WTC11 (cell line): ENCODE measurements at regions not wholly inside any gene's neighbourhood (a gene's known extent, or its start where the extent isn't known, plus 50 kb on each side); places are given as distances from the start of the nearest gene placed in this dataset.

Experiments used
- ATAC-seq: fragments of 200-7000 bp; cut with Tn5 transposase; 2 replicates; pipeline ENCODE4 v1.10.0; 2021; ENCODE audit warnings: mild to moderate bottlenecking, moderate library complexity
- CTCF ChIA-PET: fragments of 300-600 bp; sonication (Branson Sonifier 250); formaldehyde crosslinking; loops from one replicate; lab custom pipeline; 2021; ENCODE audit warnings: antibody characterized with exemption; lab: Charles Lee
- POLR2A ChIA-PET: fragments of 350-600 bp; sonication (Branson Sonifier 250); formaldehyde crosslinking; loops from one replicate; lab custom pipeline; 2021; ENCODE audit warnings: antibody characterized with exemption; lab: Charles Lee
- DNase-seq: peaks from one replicate; pipeline ENCODE4 v3.0.0; 2021; ENCODE audit warnings: low spot score
- H3K27ac Mint-ChIP-seq: 2 replicates; pipeline ENCODE4 v1.8.0; 2021; ENCODE audit warnings: mixed read lengths
- H3K27me3 Mint-ChIP-seq: 2 replicates; pipeline ENCODE4 v1.8.0; 2021; ENCODE audit warnings: low read depth, mild to moderate bottlenecking, moderate library complexity, mixed read lengths
- H3K36me3 Mint-ChIP-seq: 2 replicates; pipeline ENCODE4 v1.8.0; 2021; ENCODE audit warnings: mixed read lengths
- H3K4me1 Mint-ChIP-seq: 2 replicates; pipeline ENCODE4 v1.8.0; 2022; ENCODE audit warnings: mixed read lengths
- H3K4me3 Mint-ChIP-seq: 2 replicates; pipeline ENCODE4 v1.8.0; 2021; ENCODE audit warnings: mild to moderate bottlenecking, moderate library complexity, mixed read lengths
- H3K9me3 Mint-ChIP-seq: 2 replicates; pipeline ENCODE4 v1.8.0; 2021; ENCODE audit warnings: mixed read lengths
- ATF1 ChIP-seq: sonication (generic); formaldehyde crosslinking; IDR thresholded peaks from 2 replicates; pipeline ENCODE4 v1.8.1; 2023; ENCODE audit warnings: mild to moderate bottlenecking, moderate library complexity, missing genetic modification reagents
- ESRRA ChIP-seq: sonication (generic); formaldehyde crosslinking; IDR thresholded peaks from 2 replicates; pipeline ENCODE4 v1.8.1; 2022; ENCODE audit warnings: mild to moderate bottlenecking, missing genetic modification reagents, borderline replicate concordance
- FOXK1 ChIP-seq: sonication (generic); formaldehyde crosslinking; IDR thresholded peaks from 2 replicates; pipeline ENCODE4 v1.8.0; 2022; ENCODE audit warnings: mild to moderate bottlenecking, moderate library complexity, missing genetic modification reagents
- JAZF1 ChIP-seq: fragments of 250-450 bp; sonication (Bioruptor Pico); IDR thresholded peaks from 2 replicates; pipeline ENCODE4 v1.9.0; 2021; ENCODE audit warnings: moderate library complexity, mild to moderate bottlenecking, inconsistent platforms
- NFYB ChIP-seq: sonication (generic); formaldehyde crosslinking; conservative IDR thresholded peaks from 2 replicates; pipeline ENCODE4 v1.8.0; 2022; ENCODE audit warnings: low read depth, missing genetic modification reagents
- NR1H2 ChIP-seq: sonication (generic); formaldehyde crosslinking; IDR thresholded peaks from 2 replicates; pipeline ENCODE4 v1.9.0; 2021; ENCODE audit warnings: mild to moderate bottlenecking, moderate library complexity, missing genetic modification reagents
- NR3C1 ChIP-seq: sonication (generic); formaldehyde crosslinking; conservative IDR thresholded peaks from 2 replicates; pipeline ENCODE4 v1.8.1; 2023; ENCODE audit warnings: low read depth, mild to moderate bottlenecking, missing genetic modification reagents
- SMAD3 ChIP-seq: sonication (generic); formaldehyde crosslinking; IDR thresholded peaks from 2 replicates; pipeline ENCODE4 v1.8.0; 2022; ENCODE audit warnings: missing genetic modification reagents, mild to moderate bottlenecking, borderline replicate concordance
- TP53 ChIP-seq: sonication (generic); formaldehyde crosslinking; IDR thresholded peaks from 2 replicates; pipeline ENCODE4 v1.8.1; 2023; ENCODE audit warnings: mild to moderate bottlenecking, missing genetic modification reagents
- ZNF416 ChIP-seq: fragments of 250-450 bp; sonication (Bioruptor Pico); IDR thresholded peaks from 2 replicates; pipeline ENCODE4 v1.9.0; 2021; ENCODE audit warnings: mild to moderate bottlenecking, inconsistent platforms
- ZNF671 ChIP-seq: fragments of 250-450 bp; sonication (Bioruptor Pico); IDR thresholded peaks from 2 replicates; pipeline ENCODE4 v1.8.0; 2021; ENCODE audit warnings: mild to moderate bottlenecking
- TF ChIP-seq, protein P1 (sequence below): sonication (generic); formaldehyde crosslinking; IDR thresholded peaks from 2 replicates; pipeline ENCODE4 v1.8.1; 2022; ENCODE audit warnings: low read depth, mild to moderate bottlenecking, moderate library complexity, missing genetic modification reagents, borderline replicate concordance
- TF ChIP-seq, protein P2 (sequence below): sonication (generic); formaldehyde crosslinking; conservative IDR thresholded peaks from 2 replicates; pipeline ENCODE4 v1.8.1; 2023; ENCODE audit warnings: mild to moderate bottlenecking, low read depth, missing genetic modification reagents, moderate library complexity
- TF ChIP-seq, protein P3 (sequence below): sonication (generic); formaldehyde crosslinking; IDR thresholded peaks from 2 replicates; pipeline ENCODE4 v1.8.1; 2023; ENCODE audit warnings: mild to moderate bottlenecking, missing genetic modification reagents, borderline replicate concordance
- TF ChIP-seq, protein P4 (sequence below): sonication (generic); formaldehyde crosslinking; IDR thresholded peaks from 2 replicates; pipeline ENCODE4 v1.8.0; 2022; ENCODE audit warnings: mild to moderate bottlenecking, missing genetic modification reagents
- TF ChIP-seq, protein P5 (sequence below): fragments of 250-450 bp; sonication (Bioruptor Pico); conservative IDR thresholded peaks from 2 replicates; pipeline ENCODE4 v1.9.0; 2021; ENCODE audit warnings: mild to moderate bottlenecking
- TF ChIP-seq, protein P6 (sequence below): sonication (generic); formaldehyde crosslinking; IDR thresholded peaks from 2 replicates; pipeline ENCODE4 v1.8.1; 2022; ENCODE audit warnings: low read depth, missing genetic modification reagents, borderline replicate concordance

DNA sequence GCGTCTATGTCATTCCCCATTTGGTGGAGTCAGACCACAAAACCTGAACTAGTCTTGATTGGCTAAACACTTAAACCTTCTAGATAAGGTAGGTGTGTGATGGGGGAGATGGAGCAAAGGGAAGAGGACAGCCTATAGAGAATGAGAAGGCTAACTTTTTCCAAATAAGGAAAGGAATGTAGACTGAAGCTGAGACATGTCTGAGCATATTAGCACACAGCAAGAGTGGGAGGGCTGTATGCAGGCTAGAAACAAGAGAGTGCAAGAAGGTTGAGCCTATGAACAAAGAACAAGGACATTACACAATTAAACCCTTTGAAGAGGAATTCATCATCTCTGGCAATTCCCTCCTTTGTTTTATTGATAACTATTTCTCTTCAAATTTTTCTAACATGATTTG, 89.2 kb upstream of the OLFM3 start (continued):
- TF ChIP-seq ZNF671 (no peak), NFYB (no peak), NR1H2 (no peak)
- TF ChIP-seq, protein P1, sequence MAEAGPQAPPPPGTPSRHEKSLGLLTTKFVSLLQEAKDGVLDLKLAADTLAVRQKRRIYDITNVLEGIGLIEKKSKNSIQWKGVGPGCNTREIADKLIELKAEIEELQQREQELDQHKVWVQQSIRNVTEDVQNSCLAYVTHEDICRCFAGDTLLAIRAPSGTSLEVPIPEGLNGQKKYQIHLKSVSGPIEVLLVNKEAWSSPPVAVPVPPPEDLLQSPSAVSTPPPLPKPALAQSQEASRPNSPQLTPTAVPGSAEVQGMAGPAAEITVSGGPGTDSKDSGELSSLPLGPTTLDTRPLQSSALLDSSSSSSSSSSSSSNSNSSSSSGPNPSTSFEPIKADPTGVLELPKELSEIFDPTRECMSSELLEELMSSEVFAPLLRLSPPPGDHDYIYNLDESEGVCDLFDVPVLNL (CRISPR knock-in tag), result no peak
- TF ChIP-seq, protein P2, sequence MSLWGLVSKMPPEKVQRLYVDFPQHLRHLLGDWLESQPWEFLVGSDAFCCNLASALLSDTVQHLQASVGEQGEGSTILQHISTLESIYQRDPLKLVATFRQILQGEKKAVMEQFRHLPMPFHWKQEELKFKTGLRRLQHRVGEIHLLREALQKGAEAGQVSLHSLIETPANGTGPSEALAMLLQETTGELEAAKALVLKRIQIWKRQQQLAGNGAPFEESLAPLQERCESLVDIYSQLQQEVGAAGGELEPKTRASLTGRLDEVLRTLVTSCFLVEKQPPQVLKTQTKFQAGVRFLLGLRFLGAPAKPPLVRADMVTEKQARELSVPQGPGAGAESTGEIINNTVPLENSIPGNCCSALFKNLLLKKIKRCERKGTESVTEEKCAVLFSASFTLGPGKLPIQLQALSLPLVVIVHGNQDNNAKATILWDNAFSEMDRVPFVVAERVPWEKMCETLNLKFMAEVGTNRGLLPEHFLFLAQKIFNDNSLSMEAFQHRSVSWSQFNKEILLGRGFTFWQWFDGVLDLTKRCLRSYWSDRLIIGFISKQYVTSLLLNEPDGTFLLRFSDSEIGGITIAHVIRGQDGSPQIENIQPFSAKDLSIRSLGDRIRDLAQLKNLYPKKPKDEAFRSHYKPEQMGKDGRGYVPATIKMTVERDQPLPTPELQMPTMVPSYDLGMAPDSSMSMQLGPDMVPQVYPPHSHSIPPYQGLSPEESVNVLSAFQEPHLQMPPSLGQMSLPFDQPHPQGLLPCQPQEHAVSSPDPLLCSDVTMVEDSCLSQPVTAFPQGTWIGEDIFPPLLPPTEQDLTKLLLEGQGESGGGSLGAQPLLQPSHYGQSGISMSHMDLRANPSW, result no peak
- TF ChIP-seq, protein P3, sequence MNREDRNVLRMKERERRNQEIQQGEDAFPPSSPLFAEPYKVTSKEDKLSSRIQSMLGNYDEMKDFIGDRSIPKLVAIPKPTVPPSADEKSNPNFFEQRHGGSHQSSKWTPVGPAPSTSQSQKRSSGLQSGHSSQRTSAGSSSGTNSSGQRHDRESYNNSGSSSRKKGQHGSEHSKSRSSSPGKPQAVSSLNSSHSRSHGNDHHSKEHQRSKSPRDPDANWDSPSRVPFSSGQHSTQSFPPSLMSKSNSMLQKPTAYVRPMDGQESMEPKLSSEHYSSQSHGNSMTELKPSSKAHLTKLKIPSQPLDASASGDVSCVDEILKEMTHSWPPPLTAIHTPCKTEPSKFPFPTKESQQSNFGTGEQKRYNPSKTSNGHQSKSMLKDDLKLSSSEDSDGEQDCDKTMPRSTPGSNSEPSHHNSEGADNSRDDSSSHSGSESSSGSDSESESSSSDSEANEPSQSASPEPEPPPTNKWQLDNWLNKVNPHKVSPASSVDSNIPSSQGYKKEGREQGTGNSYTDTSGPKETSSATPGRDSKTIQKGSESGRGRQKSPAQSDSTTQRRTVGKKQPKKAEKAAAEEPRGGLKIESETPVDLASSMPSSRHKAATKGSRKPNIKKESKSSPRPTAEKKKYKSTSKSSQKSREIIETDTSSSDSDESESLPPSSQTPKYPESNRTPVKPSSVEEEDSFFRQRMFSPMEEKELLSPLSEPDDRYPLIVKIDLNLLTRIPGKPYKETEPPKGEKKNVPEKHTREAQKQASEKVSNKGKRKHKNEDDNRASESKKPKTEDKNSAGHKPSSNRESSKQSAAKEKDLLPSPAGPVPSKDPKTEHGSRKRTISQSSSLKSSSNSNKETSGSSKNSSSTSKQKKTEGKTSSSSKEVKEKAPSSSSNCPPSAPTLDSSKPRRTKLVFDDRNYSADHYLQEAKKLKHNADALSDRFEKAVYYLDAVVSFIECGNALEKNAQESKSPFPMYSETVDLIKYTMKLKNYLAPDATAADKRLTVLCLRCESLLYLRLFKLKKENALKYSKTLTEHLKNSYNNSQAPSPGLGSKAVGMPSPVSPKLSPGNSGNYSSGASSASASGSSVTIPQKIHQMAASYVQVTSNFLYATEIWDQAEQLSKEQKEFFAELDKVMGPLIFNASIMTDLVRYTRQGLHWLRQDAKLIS, result no peak
- TF ChIP-seq, all 79 proteins: peak for 0

DNA sequence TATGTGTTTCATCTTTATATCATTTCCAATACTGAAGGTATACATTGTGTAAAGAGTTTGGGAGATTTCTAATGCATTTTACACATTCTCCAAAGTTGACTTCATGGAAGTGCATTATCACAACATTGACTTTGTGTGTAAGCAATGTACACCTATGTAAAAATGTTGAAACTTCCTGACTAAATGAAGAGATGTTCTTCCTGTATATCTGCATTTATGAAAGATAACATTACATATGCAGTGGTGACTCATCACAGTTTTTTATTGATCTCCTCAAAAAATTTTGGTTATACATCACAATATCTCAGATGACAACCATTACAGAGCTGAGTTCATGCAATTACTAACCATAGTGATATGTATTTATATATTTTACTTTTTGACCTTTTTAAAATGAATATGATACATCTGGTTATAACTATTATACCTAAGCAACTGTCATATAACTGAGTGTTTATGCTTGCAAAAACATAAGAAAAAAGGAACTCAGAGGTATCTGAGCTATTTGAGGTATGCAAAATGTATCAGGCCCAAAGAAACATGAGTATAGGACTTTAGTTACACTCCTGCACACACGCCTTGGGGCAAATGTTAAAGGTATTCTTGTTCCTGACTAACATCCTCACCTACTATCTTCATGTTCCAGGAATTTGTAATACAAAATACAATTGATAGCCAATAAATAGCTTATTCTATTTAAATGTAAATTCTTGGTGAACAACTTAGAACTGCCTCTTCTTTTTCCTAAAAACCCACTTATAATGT, 88.2 kb upstream of the OLFM3 start:
- no peaks in the 10 kb centered on the region for H3K27me3 Mint-ChIP-seq
- TF ChIP-seq FOXK1 (CRISPR knock-in tag) (no peak), ZNF416 (CRISPR knock-in tag) (no peak), NR3C1 (no peak), JAZF1 (no peak), SMAD3 (no peak), ATF1 (no peak), TP53 (no peak), ESRRA (CRISPR knock-in tag) (no peak)
- TF ChIP-seq, protein P4, sequence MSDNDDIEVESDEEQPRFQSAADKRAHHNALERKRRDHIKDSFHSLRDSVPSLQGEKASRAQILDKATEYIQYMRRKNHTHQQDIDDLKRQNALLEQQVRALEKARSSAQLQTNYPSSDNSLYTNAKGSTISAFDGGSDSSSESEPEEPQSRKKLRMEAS (CRISPR knock-in tag), result no peak
- TF ChIP-seq, protein P5, sequence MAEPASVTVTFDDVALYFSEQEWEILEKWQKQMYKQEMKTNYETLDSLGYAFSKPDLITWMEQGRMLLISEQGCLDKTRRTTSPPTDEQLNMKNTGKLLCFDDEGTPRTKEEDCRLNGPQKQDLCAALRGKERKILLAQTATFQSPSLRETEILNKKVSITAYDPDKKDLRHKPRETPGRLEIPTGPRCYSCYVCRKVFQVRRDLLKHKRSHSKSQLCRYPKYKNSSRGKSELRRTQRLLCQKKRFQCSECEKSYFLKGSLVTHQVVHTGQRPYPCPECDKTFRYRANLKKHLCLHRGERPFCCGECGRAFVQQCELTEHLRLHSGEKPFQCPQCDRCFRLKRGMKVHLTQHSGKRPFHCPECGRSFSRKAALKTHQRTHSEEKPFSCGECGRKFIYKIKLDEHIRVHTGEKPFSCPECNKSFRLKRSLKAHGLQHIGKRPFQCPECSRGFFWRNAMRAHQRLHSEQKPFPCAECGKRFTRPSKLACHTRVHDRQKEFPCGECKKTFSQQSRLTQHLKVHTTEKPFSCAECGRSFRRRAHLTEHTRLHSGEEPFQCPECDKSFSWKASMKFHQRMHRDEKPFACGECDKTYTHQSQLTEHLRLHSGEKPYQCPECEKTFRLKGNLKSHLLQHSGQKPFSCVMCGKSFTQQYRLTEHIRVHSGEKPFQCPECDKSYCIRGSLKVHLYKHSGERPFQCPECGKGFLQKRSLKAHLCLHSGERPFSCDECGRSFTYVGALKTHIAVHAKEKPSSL (CRISPR knock-in tag), result no peak
- TF ChIP-seq, protein P2, result no peak
- TF ChIP-seq, protein P6, sequence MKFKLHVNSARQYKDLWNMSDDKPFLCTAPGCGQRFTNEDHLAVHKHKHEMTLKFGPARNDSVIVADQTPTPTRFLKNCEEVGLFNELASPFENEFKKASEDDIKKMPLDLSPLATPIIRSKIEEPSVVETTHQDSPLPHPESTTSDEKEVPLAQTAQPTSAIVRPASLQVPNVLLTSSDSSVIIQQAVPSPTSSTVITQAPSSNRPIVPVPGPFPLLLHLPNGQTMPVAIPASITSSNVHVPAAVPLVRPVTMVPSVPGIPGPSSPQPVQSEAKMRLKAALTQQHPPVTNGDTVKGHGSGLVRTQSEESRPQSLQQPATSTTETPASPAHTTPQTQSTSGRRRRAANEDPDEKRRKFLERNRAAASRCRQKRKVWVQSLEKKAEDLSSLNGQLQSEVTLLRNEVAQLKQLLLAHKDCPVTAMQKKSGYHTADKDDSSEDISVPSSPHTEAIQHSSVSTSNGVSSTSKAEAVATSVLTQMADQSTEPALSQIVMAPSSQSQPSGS (CRISPR knock-in tag), result no peak
- ChIA-PET POLR2A (no interaction called here), CTCF (no interaction called here)
- H3K4me1 Mint-ChIP-seq, result no peaks in the 10 kb centered on the region
- H3K27ac Mint-ChIP-seq, result no peak overlapping the region
- H3K9me3 Mint-ChIP-seq, result peaks cover 29% of the 10 kb centered on the region
- ATAC-seq (no peak), DNase-seq (no peak)
- no peak overlapping the region for H3K4me3 Mint-ChIP-seq
- H3K36me3 Mint-ChIP-seq, result peaks cover 10% of the 10 kb centered on the region; the same call in 1 of the 2 replicates
